ENCODE measurements at regions not wholly inside any gene's neighbourhood (a gene's known extent, or its start where the extent isn't known, plus 50 kb on each side); places are given as distances from the start of the nearest gene placed in this dataset.

- no peak for DNase-seq
These were observed 224.1 kb upstream of the RIOK2 start for GRCh38 chr5:97406946-97407676.

GRCh38 chr5:97408331-97408730 lies 225.3 kb upstream of the RIOK2 start:
- no peak for DNase-seq

GRCh38 chr5:97412959-97413358 lies 229.9 kb upstream of the RIOK2 start:
- DNase-seq, result no peak

- DNase-seq, result no peak
These were observed 234.9 kb upstream of the RIOK2 start for GRCh38 chr5:97417986-97418385.

GRCh38 chr5:97418462-97418861 lies 235.4 kb upstream of the RIOK2 start:
- DNase-seq, result no peak

- no peak for DNase-seq
These were observed 237.6 kb upstream of the RIOK2 start for GRCh38 chr5:97420646-97421045.

GRCh38 chr5:97422678-97423077 lies 239.6 kb upstream of the RIOK2 start:
- no peak for DNase-seq

- DNase-seq, result no peak
These were observed 242.5 kb upstream of the RIOK2 start for GRCh38 chr5:97425511-97425910.

- no peak for DNase-seq
These were observed 244.2 kb upstream of the RIOK2 start for GRCh38 chr5:97427235-97427634.

GRCh38 chr5:97434021-97434420 lies 251.0 kb upstream of the RIOK2 start:
- DNase-seq, result no peak

- DNase-seq, result no peak
These were observed 253.4 kb upstream of the RIOK2 start for GRCh38 chr5:97436405-97436804.

GRCh38 chr5:97443740-97444139 lies 260.7 kb upstream of the RIOK2 start:
- DNase-seq, result no peak

GRCh38 chr5:97449172-97449571 lies 266.1 kb upstream of the RIOK2 start:
- DNase-seq, result no peak

- DNase-seq, result no peak
These were observed 269.6 kb upstream of the RIOK2 start for GRCh38 chr5:97452646-97453045.

GRCh38 chr5:97453263-97453662 lies 270.2 kb upstream of the RIOK2 start:
- no peak for DNase-seq

GRCh38 chr5:97454015-97454414 lies 271.0 kb upstream of the RIOK2 start:
- no peak for DNase-seq

GRCh38 chr5:97455996-97456395 lies 272.9 kb upstream of the RIOK2 start:
- no peak for DNase-seq

- no peak for DNase-seq
These were observed 275.8 kb upstream of the RIOK2 start for GRCh38 chr5:97458851-97459250.

GRCh38 chr5:97471951-97472350 lies 288.9 kb upstream of the RIOK2 start:
- DNase-seq, result no peak

- no peak for DNase-seq
These were observed 292.8 kb upstream of the RIOK2 start for GRCh38 chr5:97475847-97476246.

- DNase-seq, result no peak
These were observed 293.9 kb upstream of the RIOK2 start for GRCh38 chr5:97476852-97477534.

- DNase-seq, result no peak
These were observed 295.4 kb upstream of the RIOK2 start for GRCh38 chr5:97478483-97478882.

- DNase-seq, result no peak
These were observed 297.3 kb upstream of the RIOK2 start for GRCh38 chr5:97480313-97480712.

- DNase-seq, result no peak
These were observed 305.1 kb upstream of the RIOK2 start for GRCh38 chr5:97488126-97488668.

All from NCI-H2029 (cell line).